ENCODE measurements at regions not wholly inside any gene's neighbourhood (a gene's known extent, or its start where the extent isn't known, plus 50 kb on each side); places are given as distances from the start of the nearest gene placed in this dataset.
"Not testable (repeated sequence)": the region's sequence is repeated elsewhere in the genome, so short reads cannot be mapped to it uniquely, and the experiment has no call there.

DNA sequence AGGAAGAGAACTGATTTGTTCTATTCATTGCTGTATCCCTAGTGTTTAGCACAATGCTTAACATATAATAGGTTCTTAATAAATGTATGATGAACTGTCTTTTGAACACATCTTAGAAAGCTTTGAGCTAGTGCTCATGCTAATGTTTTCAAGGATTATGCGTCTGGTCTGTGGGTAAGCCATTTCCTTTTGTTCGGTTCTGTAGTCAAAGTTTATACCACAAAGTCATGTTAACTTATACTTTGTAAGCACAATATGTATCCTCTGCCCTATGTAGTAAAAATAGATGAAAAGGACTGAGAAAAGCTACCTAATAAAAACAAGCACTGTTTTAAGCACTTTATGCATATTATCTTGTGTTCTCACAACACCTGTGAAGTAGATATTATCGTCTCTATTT lies 301.9 kb downstream of the GLUD2 start:
- DNase-seq (ENCODE audit: low spot score in 2 of 2) = no peak
- no peak overlapping the region for H3K4me3 ChIP-seq (ENCODE audit: low read depth, poor library complexity, severe bottlenecking)
- intact Hi-C loops (cut with DNase I; ENCODE audit: low total_unique reads) = no loop called here
- 70 to 74% methylated on average over 3 of the region's 3 CpGs for WGBS, 2 donors
- TF ChIP-seq, protein P1, sequence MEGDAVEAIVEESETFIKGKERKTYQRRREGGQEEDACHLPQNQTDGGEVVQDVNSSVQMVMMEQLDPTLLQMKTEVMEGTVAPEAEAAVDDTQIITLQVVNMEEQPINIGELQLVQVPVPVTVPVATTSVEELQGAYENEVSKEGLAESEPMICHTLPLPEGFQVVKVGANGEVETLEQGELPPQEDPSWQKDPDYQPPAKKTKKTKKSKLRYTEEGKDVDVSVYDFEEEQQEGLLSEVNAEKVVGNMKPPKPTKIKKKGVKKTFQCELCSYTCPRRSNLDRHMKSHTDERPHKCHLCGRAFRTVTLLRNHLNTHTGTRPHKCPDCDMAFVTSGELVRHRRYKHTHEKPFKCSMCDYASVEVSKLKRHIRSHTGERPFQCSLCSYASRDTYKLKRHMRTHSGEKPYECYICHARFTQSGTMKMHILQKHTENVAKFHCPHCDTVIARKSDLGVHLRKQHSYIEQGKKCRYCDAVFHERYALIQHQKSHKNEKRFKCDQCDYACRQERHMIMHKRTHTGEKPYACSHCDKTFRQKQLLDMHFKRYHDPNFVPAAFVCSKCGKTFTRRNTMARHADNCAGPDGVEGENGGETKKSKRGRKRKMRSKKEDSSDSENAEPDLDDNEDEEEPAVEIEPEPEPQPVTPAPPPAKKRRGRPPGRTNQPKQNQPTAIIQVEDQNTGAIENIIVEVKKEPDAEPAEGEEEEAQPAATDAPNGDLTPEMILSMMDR (IDR thresholded peaks at IDR 0.05) = no peak
- no peak for TF ChIP-seq POLR2A (IDR thresholded peaks at IDR 0.05)

DNA sequence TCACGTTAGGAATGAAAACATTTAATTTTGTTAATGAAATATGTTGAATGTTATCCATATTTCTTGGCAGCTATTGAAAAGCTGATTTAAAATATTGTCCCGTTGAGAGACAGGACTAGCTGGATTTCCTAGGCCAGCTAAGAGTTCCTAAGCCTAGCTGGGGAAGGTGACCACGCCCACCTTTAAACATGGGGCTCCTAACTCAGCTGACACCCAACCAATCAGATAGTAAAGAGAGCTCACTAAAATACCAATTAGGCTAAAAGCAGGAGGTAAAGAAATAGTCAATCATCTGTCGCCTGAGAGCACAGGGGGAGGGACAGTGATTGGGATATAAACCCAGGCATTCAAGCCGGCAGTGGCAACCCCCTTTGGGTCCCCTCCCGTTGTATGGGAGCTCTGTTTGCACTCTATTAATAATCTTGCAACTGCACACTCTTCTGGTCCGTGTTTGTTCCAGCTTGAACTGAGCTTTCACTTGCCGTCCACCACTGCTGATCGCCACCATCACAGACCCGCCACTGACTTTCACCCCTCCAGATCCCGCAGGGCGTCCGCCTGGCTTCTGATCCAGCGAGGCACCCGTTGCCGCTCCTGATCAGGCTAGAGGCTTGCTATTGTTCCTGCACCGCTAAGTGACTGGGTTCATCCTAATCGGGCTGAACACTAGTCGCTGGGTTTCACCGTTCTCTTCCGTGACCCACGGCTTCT lies 308.9 kb downstream of the GLUD2 start:
- intact Hi-C loops (cut with DNase I; ENCODE audit: low total_unique reads) = no loop called here
- no peak overlapping the region for H3K4me3 ChIP-seq (ENCODE audit: low read depth, poor library complexity, severe bottlenecking)
- DNase-seq (ENCODE audit: low spot score in 2 of 2) = no peak
- no peak for TF ChIP-seq POLR2A (IDR thresholded peaks at IDR 0.05)
- TF ChIP-seq, protein P1 (IDR thresholded peaks at IDR 0.05) = no peak
- 76 to 91% methylated on average over 22 of the region's 22 CpGs for whole genome bisulfite sequencing, 2 donors

DNA sequence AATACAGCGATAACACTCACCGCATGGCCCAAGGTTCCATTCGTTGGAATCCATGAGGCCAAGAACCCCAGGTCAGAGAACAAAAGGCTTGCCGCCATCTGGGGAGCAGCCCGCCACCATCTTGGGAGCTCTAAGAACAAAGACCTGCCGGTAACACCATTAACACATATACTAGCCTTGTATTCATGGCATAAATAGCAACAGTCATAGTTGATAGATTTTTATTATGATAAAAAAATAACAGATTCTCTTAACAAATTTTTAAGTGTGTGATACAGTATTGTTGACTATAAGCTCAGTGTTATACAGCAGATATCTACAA lies 309.4 kb downstream of the GLUD2 start:
- no peak for DNase-seq (ENCODE audit: low spot score in 2 of 2)
- WGBS, 2 donors = 85 to 100% methylated on average over 6 of the region's 6 CpGs
- no peak for TF ChIP-seq POLR2A (IDR thresholded peaks at IDR 0.05)
- TF ChIP-seq, protein P1 (IDR thresholded peaks at IDR 0.05) = no peak
- intact Hi-C loops (cut with DNase I; ENCODE audit: low total_unique reads) = no loop called here
- no peak overlapping the region for H3K4me3 ChIP-seq (ENCODE audit: low read depth, poor library complexity, severe bottlenecking)

DNA sequence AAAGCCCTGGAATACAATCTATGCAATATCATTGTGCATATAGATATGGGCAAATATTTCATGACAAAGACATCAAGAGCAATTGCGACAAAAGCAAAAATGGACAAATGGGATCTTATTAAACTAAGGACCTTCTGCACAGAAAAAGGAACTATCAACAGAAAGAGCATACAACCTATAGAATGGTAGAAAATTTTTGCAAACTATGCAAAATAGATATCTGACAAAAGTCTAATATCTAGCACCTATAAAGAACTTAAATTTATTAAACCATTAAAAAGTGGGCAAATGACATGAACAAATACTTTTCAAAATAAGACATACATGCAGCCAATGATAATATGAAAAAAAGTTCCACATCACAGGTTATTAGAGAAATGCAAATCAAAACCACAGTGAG lies 312.9 kb downstream of the GLUD2 start:
- no peak for DNase-seq (ENCODE audit: low spot score in 2 of 2)
- intact Hi-C loops (cut with DNase I; ENCODE audit: low total_unique reads) = no loop called here
- no peak overlapping the region for H3K4me3 ChIP-seq (ENCODE audit: low read depth, poor library complexity, severe bottlenecking)
- WGBS, 2 donors = 72 to 91% methylated on average over 1 of the region's 1 CpG
- TF ChIP-seq, protein P1 (IDR thresholded peaks at IDR 0.05) = no peak
- TF ChIP-seq POLR2A (IDR thresholded peaks at IDR 0.05) = no peak

DNA sequence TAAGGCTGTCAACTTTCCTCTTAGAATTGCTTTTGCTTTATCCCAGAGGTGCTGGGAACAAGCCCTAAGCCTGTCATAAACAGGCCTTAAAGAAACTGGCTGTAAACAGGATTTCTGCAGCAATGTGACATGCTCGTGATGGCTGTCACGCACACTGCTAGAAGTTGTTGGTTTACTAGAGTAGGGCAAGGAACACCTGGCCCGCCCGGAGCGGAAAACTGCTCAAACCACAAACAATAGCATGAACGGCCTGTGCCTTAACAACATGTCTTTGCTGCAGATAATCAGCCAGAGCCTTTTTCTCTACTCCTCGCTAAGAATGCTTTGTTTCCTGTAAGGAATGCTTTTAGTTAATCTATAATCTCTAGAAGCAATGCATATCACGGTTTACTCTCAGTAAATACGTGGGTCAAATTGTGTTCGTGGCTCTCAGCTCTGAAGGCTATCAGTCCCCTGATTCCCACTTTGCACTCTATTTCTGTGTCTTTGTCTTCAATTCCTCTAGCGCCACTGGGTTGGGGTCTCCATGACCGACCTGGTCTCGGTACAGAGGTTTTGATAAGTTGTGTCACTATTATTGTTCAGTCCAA lies 318.3 kb downstream of the GLUD2 start:
- DNase-seq (ENCODE audit: low spot score in 2 of 2) = no peak
- 74 to 75% methylated on average over 13 of the region's 13 CpGs for WGBS, 2 donors
- no peak for TF ChIP-seq POLR2A (IDR thresholded peaks at IDR 0.05)
- TF ChIP-seq, protein P1 (IDR thresholded peaks at IDR 0.05) = no peak
- H3K4me3 ChIP-seq (ENCODE audit: low read depth, poor library complexity, severe bottlenecking) = no peak overlapping the region
- intact Hi-C loops (cut with DNase I; ENCODE audit: low total_unique reads) = no loop called here

DNA sequence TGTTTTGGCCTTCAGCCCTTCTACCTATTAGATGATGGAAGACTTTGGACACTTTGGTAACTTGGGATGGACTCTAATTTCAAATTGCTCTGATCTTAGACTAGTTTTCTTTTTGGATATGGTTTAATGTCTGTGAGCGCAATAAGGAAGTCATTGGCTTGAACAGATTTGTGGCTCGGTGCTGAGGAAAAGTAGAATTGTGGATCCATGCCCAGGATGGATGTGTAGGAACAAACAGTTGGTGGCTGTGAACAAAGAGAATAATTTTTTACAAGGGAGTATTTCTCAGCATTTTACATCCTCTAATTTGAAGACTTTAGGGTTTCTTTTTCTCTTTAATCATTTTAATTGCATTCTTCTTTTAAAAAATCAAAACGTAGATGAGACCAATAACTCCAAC lies 327.1 kb downstream of the GLUD2 start:
- WGBS, 2 donors = 53 to 56% methylated on average over 3 of the region's 3 CpGs
- intact Hi-C loops (cut with DNase I; ENCODE audit: low total_unique reads) = no loop called here
- H3K4me3 ChIP-seq (ENCODE audit: low read depth, poor library complexity, severe bottlenecking) = no peak overlapping the region
- TF ChIP-seq POLR2A (IDR thresholded peaks at IDR 0.05) = no peak
- TF ChIP-seq, protein P1 (IDR thresholded peaks at IDR 0.05) = no peak
- DNase-seq (ENCODE audit: low spot score in 2 of 2) = no peak

DNA sequence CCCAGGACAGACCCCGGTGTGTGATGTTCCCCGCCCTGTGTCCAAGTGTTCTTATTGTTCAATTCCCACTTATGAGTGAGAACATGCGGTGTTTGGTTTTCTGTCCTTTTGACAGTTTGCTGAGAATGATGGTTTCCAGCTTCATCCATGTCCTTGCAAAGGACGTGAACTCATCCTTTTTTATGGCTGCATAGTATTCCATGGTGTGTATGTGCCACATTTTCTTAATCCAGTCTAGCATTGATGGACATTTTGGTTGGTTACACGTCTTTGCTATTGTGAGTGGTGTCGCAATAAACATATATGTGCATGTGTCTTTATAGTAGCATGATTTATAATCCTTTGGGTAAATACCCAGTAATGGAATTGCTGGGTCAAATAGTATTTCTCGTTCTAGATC lies 334.5 kb downstream of the GLUD2 start:
- intact Hi-C loops (cut with DNase I; ENCODE audit: low total_unique reads); H3K4me3 ChIP-seq (ENCODE audit: low read depth, poor library complexity, severe bottlenecking); DNase-seq (ENCODE audit: low spot score in 2 of 2): not testable (repeated sequence)
- 80 to 83% methylated on average over 7 of the region's 7 CpGs for WGBS, 2 donors
